ENCODE measurements at regions not wholly inside any gene's neighbourhood (a gene's known extent, or its start where the extent isn't known, plus 50 kb on each side); places are given as distances from the start of the nearest gene placed in this dataset.

GRCh38 chr2:83860320-83860719 is 598.8 kb downstream of the SUCLG1 start:
- intact Hi-C loops (cut with DNase I): no loop called here
- no peak for TF ChIP-seq CTCF (IDR thresholded peaks at IDR 0.05)
- no peak for ATAC-seq

GRCh38 chr2:83859553-83859952 is 599.5 kb downstream of the SUCLG1 start:
- Histone ChIP-seq H3K4me1 (no peaks in the 10 kb centered on the region), H3K27ac (no peak overlapping the region), H3K27me3 (ENCODE audit: low read depth) (no peaks in the 10 kb centered on the region), H3K36me3 (no peaks in the 10 kb centered on the region), H3K9me3 (no peaks in the 10 kb centered on the region), H3K4me3 (no peak overlapping the region)
- DNase-seq (no peak), ATAC-seq (no peak)
- no peak for TF ChIP-seq CTCF (IDR thresholded peaks at IDR 0.05)
- intact Hi-C loops (cut with DNase I): no loop called here

More at GRCh38 chr2:83860320-83860719, 598.8 kb downstream of the SUCLG1 start:
- Histone ChIP-seq H3K27me3 (ENCODE audit: low read depth) (no peaks in the 10 kb centered on the region), H3K4me1 (no peaks in the 10 kb centered on the region), H3K4me3 (no peak overlapping the region), H3K36me3 (no peaks in the 10 kb centered on the region), H3K27ac (no peak overlapping the region), H3K9me3 (no peaks in the 10 kb centered on the region)
- DNase-seq: no peak

- no peak for DNase-seq
- H3K4me1 ChIP-seq: no peaks in the 10 kb centered on the region
- intact Hi-C loops (cut with DNase I): no loop called here
- no peaks in the 10 kb centered on the region for H3K9me3 ChIP-seq
- no peaks in the 10 kb centered on the region for H3K36me3 ChIP-seq
- no peaks in the 10 kb centered on the region for H3K27me3 ChIP-seq (ENCODE audit: low read depth)
- no peak overlapping the region for H3K4me3 ChIP-seq
- no peak for ATAC-seq
- H3K27ac ChIP-seq: no peak overlapping the region
- no peak for TF ChIP-seq CTCF (IDR thresholded peaks at IDR 0.05)
Measured at GRCh38 chr2:83851066-83851465, 608.0 kb downstream of the SUCLG1 start.

GRCh38 chr2:83850071-83850725 is 608.9 kb downstream of the SUCLG1 start:
- intact Hi-C loops (cut with DNase I): no loop called here
- Histone ChIP-seq H3K4me3 (no peak overlapping the region), H3K4me1 (no peaks in the 10 kb centered on the region), H3K36me3 (no peaks in the 10 kb centered on the region), H3K9me3 (no peaks in the 10 kb centered on the region), H3K27me3 (ENCODE audit: low read depth) (no peaks in the 10 kb centered on the region), H3K27ac (no peak overlapping the region)
- ATAC-seq (no peak), DNase-seq (no peak)
- TF ChIP-seq CTCF (IDR thresholded peaks at IDR 0.05): no peak

- Histone ChIP-seq H3K27me3 (ENCODE audit: low read depth) (no peaks in the 10 kb centered on the region), H3K36me3 (no peaks in the 10 kb centered on the region), H3K4me1 (no peaks in the 10 kb centered on the region), H3K27ac (no peak overlapping the region), H3K4me3 (no peak overlapping the region), H3K9me3 (no peaks in the 10 kb centered on the region)
- no peak for ATAC-seq
- TF ChIP-seq CTCF (IDR thresholded peaks at IDR 0.05): no peak
- intact Hi-C loops (cut with DNase I): no loop called here
- DNase-seq: no peak
Measured at GRCh38 chr2:83844490-83844889, 614.6 kb downstream of the SUCLG1 start.
